Ovary (tissue), 7 donors: ENCODE measurements at regions not wholly inside any gene's neighbourhood (a gene's known extent, or its start where the extent isn't known, plus 50 kb on each side); places are given as distances from the start of the nearest gene placed in this dataset.

Experiments
- DNase-seq, 5 donors: peaks; one replicate each; pipeline ENCODE4 v3.0.0-alpha.2; 2019 to 2020
- H3K27ac ChIP-seq, 2 donors: fragments of 200-600 bp; one replicate each; pipeline versions ENCODE4 v1.5.1 to v1.8.0; 2019 to 2022
- H3K27me3 ChIP-seq: fragments of 200-600 bp; one replicate; pipeline ENCODE4 v1.8.0; 2022
- H3K36me3 ChIP-seq: fragments of 200-600 bp; sonication (generic); one replicate; pipeline ENCODE4 v1.5.1; 2019
- H3K4me1 ChIP-seq: one replicate; pipeline ENCODE4 v1.8.1; 2013; ENCODE audit warnings: mild to moderate bottlenecking, moderate library complexity; ENCODE audit not compliant: insufficient read depth
- H3K4me3 ChIP-seq: fragments of 200-600 bp; sonication (generic); one replicate; pipeline ENCODE4 v1.5.1; 2017
- H3K9me3 ChIP-seq, 2 donors: fragments of 200-600 bp in 1 of 2; sonication (generic) in 1 of 2; one replicate each; pipeline versions ENCODE4 v1.5.1 to v1.8.1; 2013 to 2019; ENCODE audit warnings: mild to moderate bottlenecking in 1 of 2, moderate library complexity in 1 of 2
- CTCF ChIP-seq, 3 donors: fragments of 450-650 bp in 2 of 3; fragments of 200-600 bp in 1 of 3; IDR thresholded peaks; one replicate each; pipeline versions ENCODE4 v1.5.1 to v1.8.0; 2016 to 2022; ENCODE audit warnings: antibody characterized with exemption in 3 of 3, mild to moderate bottlenecking in 1 of 3
- EP300 ChIP-seq: sonication (generic); formaldehyde crosslinking; IDR thresholded peaks from one replicate; pipeline ENCODE4 v1.6.1; 2017; ENCODE audit warnings: antibody characterized with exemption
- POLR2A ChIP-seq: fragments of 450-650 bp; IDR thresholded peaks from one replicate; pipeline ENCODE4 v1.6.1; 2017; ENCODE audit warnings: antibody characterized with exemption, mild to moderate bottlenecking, moderate library complexity
- WGBS, 3 donors: extraction: QIAGEN DNeasy Blood & Tissue Kit in 1 of 3; methylation state at CpG; one replicate each; pipeline versions ENCODE4 v1.1.5 to v1.1.7; 2013 to 2017; 5-methylcytosine and 5-hydroxymethylcytosine counted together
- intact Hi-C, 4 donors: fragments of 100-400 bp; cut with DNase I; formaldehyde crosslinking; loops; one replicate each; pipeline versions ENCODE4 v1.11.0 to v1.15.1; 2022 to 2023
- donor health status: DM: no; HTN: no; CAD: no; lungs with moderate emphysema.
- donor health status: DM: no; HTN: no; CAD: no.
- donor health status: Bipolar disorder and iron deficiency.
- donor health status: DM: no; HTN: no; CAD: no.
- donor health status: DM: yes; HTN: yes; CAD: no.

GRCh38 chr19:31427857-31428256, 78.6 kb upstream of the TSHZ3 start:
- H3K27me3 ChIP-seq: no peaks in the 10 kb centered on the region
- intact Hi-C loops: no loop called here

GRCh38 chr19:31430381-31430780, 81.1 kb upstream of the TSHZ3 start:
- no peak for DNase-seq
- intact Hi-C loops: no loop called here
- H3K27ac ChIP-seq: no peak overlapping the region
- H3K4me3 ChIP-seq: no peak overlapping the region
- H3K9me3 ChIP-seq: no peaks in the 10 kb centered on the region
- TF ChIP-seq CTCF (IDR thresholded peaks at IDR 0.05) (no peak), POLR2A (no peak), EP300 (no peak)
- no peaks in the 10 kb centered on the region for H3K36me3 ChIP-seq
- H3K4me1 ChIP-seq: no peaks in the 10 kb centered on the region
- 88 to 90% (median 89%) methylated on average over 4 of the region's 4 CpGs for WGBS, 3 donors
- no peaks in the 10 kb centered on the region for H3K27me3 ChIP-seq

More at GRCh38 chr19:31427857-31428256, 78.6 kb upstream of the TSHZ3 start:
- no peaks in the 10 kb centered on the region for H3K36me3 ChIP-seq
- no peak overlapping the region for H3K4me3 ChIP-seq
- no peaks in the 10 kb centered on the region for H3K9me3 ChIP-seq
- TF ChIP-seq POLR2A (no peak), EP300 (no peak), CTCF (IDR thresholded peaks at IDR 0.05) (no peak)
- 86 to 96% (median 88%) methylated on average over 1 of the region's 1 CpG for WGBS, 3 donors
- peaks cover 1% of the 10 kb centered on the region for H3K4me1 ChIP-seq
- no peak overlapping the region for H3K27ac ChIP-seq
- DNase-seq: no peak

- intact Hi-C loops: no loop called here
- TF ChIP-seq EP300 (no peak), CTCF (IDR thresholded peaks at IDR 0.05) (no peak), POLR2A (no peak)
- Histone ChIP-seq H3K4me1 (no peaks in the 10 kb centered on the region), H3K9me3 (no peaks in the 10 kb centered on the region), H3K36me3 (no peaks in the 10 kb centered on the region), H3K27me3 (no peaks in the 10 kb centered on the region), H3K27ac (no peak overlapping the region), H3K4me3 (no peak overlapping the region)
- 60 to 64% (median 62%) methylated on average over 8 of the region's 8 CpGs for WGBS, 3 donors
- no peak for DNase-seq
These were observed 83.1 kb upstream of the TSHZ3 start for GRCh38 chr19:31432201-31432810.

GRCh38 chr19:31436121-31436776, 87.0 kb upstream of the TSHZ3 start:
- intact Hi-C loops: no loop called here
- H3K4me1 ChIP-seq: no peaks in the 10 kb centered on the region
- no peak for TF ChIP-seq EP300
- no peak for TF ChIP-seq CTCF (IDR thresholded peaks at IDR 0.05)
- TF ChIP-seq POLR2A: no peak
- no peaks in the 10 kb centered on the region for H3K9me3 ChIP-seq
- H3K27ac ChIP-seq: no peak overlapping the region
- no peaks in the 10 kb centered on the region for H3K36me3 ChIP-seq
- H3K27me3 ChIP-seq: no peaks in the 10 kb centered on the region
- no peak for DNase-seq
- H3K4me3 ChIP-seq: no peak overlapping the region
- 52 to 82% (median 78%) methylated on average over 4 of the region's 4 CpGs for WGBS, 3 donors
